ENCODE measurements at regions not wholly inside any gene's neighbourhood (a gene's known extent, or its start where the extent isn't known, plus 50 kb on each side); places are given as distances from the start of the nearest gene placed in this dataset.

GRCh38 chr5:164057121-164057520 lies 551.7 kb downstream of the MAT2B start:
- ATAC-seq: no peak
- intact Hi-C loops (cut with DNase I): no loop called here
- Histone ChIP-seq H3K27ac (no peak overlapping the region), H3K9me3 (no peaks in the 10 kb centered on the region), H3K4me1 (no peaks in the 10 kb centered on the region), H3K36me3 (no peaks in the 10 kb centered on the region), H3K27me3 (no peaks in the 10 kb centered on the region), H3K4me3 (no peak overlapping the region)
- no peak for DNase-seq
- no peak for TF ChIP-seq CTCF (IDR thresholded peaks at IDR 0.05)

GRCh38 chr5:164058621-164059020 lies 553.2 kb downstream of the MAT2B start:
- Histone ChIP-seq H3K4me3 (no peak overlapping the region), H3K4me1 (no peaks in the 10 kb centered on the region), H3K9me3 (no peaks in the 10 kb centered on the region), H3K36me3 (no peaks in the 10 kb centered on the region), H3K27me3 (no peaks in the 10 kb centered on the region), H3K27ac (no peak overlapping the region)
- intact Hi-C loops (cut with DNase I): no loop called here
- DNase-seq (no peak), ATAC-seq (no peak)
- no peak for TF ChIP-seq CTCF (IDR thresholded peaks at IDR 0.05)

- Histone ChIP-seq H3K27ac (no peak overlapping the region), H3K27me3 (no peaks in the 10 kb centered on the region), H3K4me3 (no peak overlapping the region), H3K4me1 (no peaks in the 10 kb centered on the region), H3K9me3 (no peaks in the 10 kb centered on the region), H3K36me3 (no peaks in the 10 kb centered on the region)
- no peak for ATAC-seq
- intact Hi-C loops (cut with DNase I): no loop called here
- DNase-seq: no peak
- no peak for TF ChIP-seq CTCF (IDR thresholded peaks at IDR 0.05)
These were observed 554.1 kb downstream of the MAT2B start for GRCh38 chr5:164059471-164059870.

GRCh38 chr5:164060786-164061355 lies 555.5 kb downstream of the MAT2B start:
- DNase-seq: no peak
- no peak overlapping the region for H3K4me3 ChIP-seq
- intact Hi-C loops (cut with DNase I): no loop called here
- H3K36me3 ChIP-seq: no peaks in the 10 kb centered on the region
- no peaks in the 10 kb centered on the region for H3K27me3 ChIP-seq
- no peaks in the 10 kb centered on the region for H3K4me1 ChIP-seq
- no peak for TF ChIP-seq CTCF (IDR thresholded peaks at IDR 0.05)
- no peak for ATAC-seq
- H3K27ac ChIP-seq: no peak overlapping the region
- no peaks in the 10 kb centered on the region for H3K9me3 ChIP-seq

- DNase-seq: no peak
- Histone ChIP-seq H3K4me1 (no peaks in the 10 kb centered on the region), H3K27me3 (no peaks in the 10 kb centered on the region), H3K36me3 (no peaks in the 10 kb centered on the region), H3K4me3 (no peak overlapping the region), H3K27ac (no peak overlapping the region), H3K9me3 (no peaks in the 10 kb centered on the region)
- no peak for TF ChIP-seq CTCF (IDR thresholded peaks at IDR 0.05)
- ATAC-seq: no peak
- intact Hi-C loops (cut with DNase I): no loop called here
These were observed 556.9 kb downstream of the MAT2B start for GRCh38 chr5:164062304-164062703.

- ATAC-seq (no peak), DNase-seq (no peak)
- Histone ChIP-seq H3K4me3 (no peak overlapping the region), H3K4me1 (no peaks in the 10 kb centered on the region), H3K27ac (no peak overlapping the region), H3K36me3 (no peaks in the 10 kb centered on the region), H3K27me3 (no peaks in the 10 kb centered on the region), H3K9me3 (no peaks in the 10 kb centered on the region)
- no peak for TF ChIP-seq CTCF (IDR thresholded peaks at IDR 0.05)
- intact Hi-C loops (cut with DNase I): no loop called here
These were observed 559.8 kb downstream of the MAT2B start for GRCh38 chr5:164065266-164065665.

Measured in upper lobe of right lung (tissue), 1 donor.